Ascending aorta (tissue), 2 donors: ENCODE measurements at regions not wholly inside any gene's neighbourhood (a gene's known extent, or its start where the extent isn't known, plus 50 kb on each side); places are given as distances from the start of the nearest gene placed in this dataset.

ENCODE experiments used
- DNase-seq, 2 donors: peaks; one replicate each; pipeline ENCODE4 v3.0.0-alpha.2; 2019; ENCODE audit warnings: low spot score in 2 of 2
- H3K27ac ChIP-seq, 2 donors: fragments of 200-600 bp; sonication (generic); one replicate each; pipeline ENCODE4 v1.5.1; 2016 to 2017; ENCODE audit warnings: mild to moderate bottlenecking in 1 of 2
- H3K27me3 ChIP-seq: fragments of 200-600 bp; sonication (generic); one replicate; pipeline ENCODE4 v1.5.1; 2017
- H3K36me3 ChIP-seq, 2 donors: fragments of 200-600 bp; sonication (generic); one replicate each; pipeline ENCODE4 v1.5.1; 2016
- H3K4me1 ChIP-seq, 2 donors: fragments of 200-600 bp; sonication (generic); one replicate each; pipeline ENCODE4 v1.5.1; 2016 to 2017; ENCODE audit warnings: mild to moderate bottlenecking in 1 of 2
- H3K4me3 ChIP-seq, 2 donors: fragments of 200-600 bp; sonication (generic); one replicate each; pipeline ENCODE4 v1.5.1; 2016 to 2017; ENCODE audit warnings: mild to moderate bottlenecking in 1 of 2
- H3K9me3 ChIP-seq, 2 donors: fragments of 200-600 bp; sonication (generic); one replicate each; pipeline ENCODE4 v1.5.1; 2016
- intact Hi-C: fragments of 100-400 bp; cut with DNase I; formaldehyde crosslinking; loops from one replicate; pipeline ENCODE4 v1.15.1; 2023
- TF ChIP-seq, protein P1 (sequence below), 3 experiments: fragments of 200-600 bp in 2 of 3; fragments of 450-650 bp in 1 of 3; sonication (generic) in 2 of 3; IDR thresholded peaks; one replicate each; pipeline ENCODE4 v1.5.1; 2016 to 2019; ENCODE audit warnings: antibody characterized with exemption in 3 of 3, mild to moderate bottlenecking in 1 of 3, moderate library complexity in 1 of 3

DNA sequence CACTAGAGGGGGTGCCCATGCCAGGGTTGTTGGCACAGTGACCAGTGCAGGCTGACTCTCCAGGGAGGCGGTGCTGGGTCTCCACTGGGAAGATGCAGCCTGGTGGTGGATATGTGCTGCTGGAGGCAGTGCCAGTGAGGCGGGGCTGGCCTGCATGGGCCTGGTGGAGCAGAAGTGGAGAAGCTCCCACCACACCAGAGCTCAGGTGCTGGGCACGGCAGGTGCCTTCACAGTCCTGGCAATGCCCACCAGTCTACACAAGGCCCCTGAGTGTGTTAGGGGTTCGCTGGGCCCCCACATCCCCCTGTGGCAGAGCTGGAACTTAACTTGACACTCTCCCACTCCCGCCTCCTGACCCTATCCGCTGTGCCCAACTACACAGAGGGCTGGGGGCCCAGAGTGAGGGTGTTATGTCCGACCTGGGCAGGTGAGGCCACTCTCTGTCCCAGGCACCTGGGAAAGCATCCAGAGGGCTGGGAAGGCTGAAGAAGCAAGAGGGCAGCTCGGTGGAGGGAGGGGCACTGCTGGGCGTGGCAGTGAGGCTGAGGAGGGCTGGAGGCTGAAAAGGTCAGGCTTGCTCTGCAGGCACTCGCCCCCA lies 102.4 kb upstream of the B3GAT1 start:
- Histone ChIP-seq H3K4me1 (no peaks in the 10 kb centered on the region), H3K9me3 (no peaks in the 10 kb centered on the region), H3K27me3 (no peaks in the 10 kb centered on the region), H3K27ac (no peak overlapping the region), H3K4me3 (no peak overlapping the region), H3K36me3 (no peaks in the 10 kb centered on the region)
- TF ChIP-seq, protein P1, sequence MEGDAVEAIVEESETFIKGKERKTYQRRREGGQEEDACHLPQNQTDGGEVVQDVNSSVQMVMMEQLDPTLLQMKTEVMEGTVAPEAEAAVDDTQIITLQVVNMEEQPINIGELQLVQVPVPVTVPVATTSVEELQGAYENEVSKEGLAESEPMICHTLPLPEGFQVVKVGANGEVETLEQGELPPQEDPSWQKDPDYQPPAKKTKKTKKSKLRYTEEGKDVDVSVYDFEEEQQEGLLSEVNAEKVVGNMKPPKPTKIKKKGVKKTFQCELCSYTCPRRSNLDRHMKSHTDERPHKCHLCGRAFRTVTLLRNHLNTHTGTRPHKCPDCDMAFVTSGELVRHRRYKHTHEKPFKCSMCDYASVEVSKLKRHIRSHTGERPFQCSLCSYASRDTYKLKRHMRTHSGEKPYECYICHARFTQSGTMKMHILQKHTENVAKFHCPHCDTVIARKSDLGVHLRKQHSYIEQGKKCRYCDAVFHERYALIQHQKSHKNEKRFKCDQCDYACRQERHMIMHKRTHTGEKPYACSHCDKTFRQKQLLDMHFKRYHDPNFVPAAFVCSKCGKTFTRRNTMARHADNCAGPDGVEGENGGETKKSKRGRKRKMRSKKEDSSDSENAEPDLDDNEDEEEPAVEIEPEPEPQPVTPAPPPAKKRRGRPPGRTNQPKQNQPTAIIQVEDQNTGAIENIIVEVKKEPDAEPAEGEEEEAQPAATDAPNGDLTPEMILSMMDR (IDR thresholded peaks at IDR 0.05): no peak
- DNase-seq: peak in 1 of 2 donors; percentile 48
- intact Hi-C loops: no loop called here

DNA sequence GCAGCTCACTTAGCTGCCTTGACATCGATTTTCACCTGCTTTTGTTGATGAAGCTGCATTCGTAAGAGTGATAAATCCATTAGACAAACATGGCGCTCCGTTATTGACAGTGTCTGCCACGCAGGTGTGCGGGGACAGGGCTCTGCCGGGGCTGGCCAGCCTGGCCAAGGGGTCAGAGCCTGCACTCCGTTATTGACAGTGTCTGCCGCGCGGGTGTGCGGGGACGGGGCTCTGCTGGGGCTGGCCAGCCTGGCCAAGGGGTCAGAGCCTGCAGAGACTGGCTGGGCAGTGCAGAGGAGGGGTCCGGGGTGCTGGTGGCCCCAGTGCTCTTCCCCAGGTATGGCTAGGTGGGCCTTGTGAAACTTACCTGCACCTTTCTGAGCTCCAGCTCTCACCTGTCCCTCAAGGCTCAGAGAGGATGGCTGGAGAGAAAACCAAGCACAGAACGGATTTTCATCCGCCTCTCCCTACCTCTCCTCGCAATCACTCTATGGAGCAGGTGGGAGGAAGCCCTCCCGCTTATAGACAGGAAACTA lies 101.6 kb upstream of the B3GAT1 start:
- DNase-seq: peak in 1 of 2 donors; percentile 34
- intact Hi-C loops: no loop called here

DNA sequence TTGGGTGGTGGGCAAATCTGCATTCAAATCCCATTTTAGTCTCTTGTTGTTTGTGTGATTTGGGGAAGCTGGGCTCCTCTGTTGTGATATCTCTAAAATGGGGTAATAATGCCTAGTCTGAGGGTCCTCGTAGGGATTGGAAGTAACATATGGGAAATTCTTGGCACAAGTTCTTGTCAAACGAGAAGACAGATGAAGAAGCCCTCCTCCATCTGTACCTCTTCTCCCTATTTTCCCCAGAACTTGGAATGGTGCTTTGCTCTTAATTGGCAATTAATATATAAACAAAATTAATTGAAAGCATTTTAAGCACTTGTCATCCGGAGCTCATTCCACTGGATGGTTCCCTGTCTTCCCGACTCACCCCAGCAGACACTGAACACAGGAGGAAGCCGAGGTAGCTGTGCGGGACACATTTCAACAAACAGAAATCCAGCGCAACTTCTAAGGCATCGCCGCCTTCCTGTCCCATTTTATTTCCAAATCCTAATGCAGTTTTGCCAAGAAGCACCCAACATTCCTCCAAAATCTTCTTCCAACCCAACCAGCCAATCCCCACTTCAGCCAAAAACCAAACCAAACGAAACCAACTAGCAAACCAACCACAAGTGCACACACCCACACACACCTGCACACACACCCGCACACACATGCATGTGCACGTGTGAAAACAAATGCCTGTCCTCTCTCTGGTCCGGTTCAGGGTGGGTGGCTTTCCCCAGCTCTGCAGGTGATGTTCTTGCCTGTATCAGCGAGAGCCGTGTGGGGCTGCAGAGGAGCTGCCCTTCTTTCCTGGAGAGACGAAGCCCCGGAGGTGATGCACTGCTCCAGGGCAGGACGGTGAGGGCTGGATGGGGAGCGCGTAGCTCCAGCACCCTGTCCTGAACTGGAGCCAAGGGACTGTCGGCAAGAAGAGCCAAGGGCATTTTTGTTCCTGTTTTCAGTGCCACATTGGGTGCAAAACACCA lies 100.8 kb upstream of the B3GAT1 start:
- Histone ChIP-seq H3K9me3 (no peaks in the 10 kb centered on the region), H3K4me3 (no peak overlapping the region), H3K27ac (no peak overlapping the region), H3K27me3 (no peaks in the 10 kb centered on the region), H3K36me3 (no peaks in the 10 kb centered on the region), H3K4me1 (no peaks in the 10 kb centered on the region)
- TF ChIP-seq, protein P1 (IDR thresholded peaks at IDR 0.05): no peak
- intact Hi-C loops: no loop called here
- peak in 1 of 2 donors; percentile 50 for DNase-seq

More for the DNA sequence above, 101.6 kb upstream of the B3GAT1 start:
- Histone ChIP-seq H3K36me3 (no peaks in the 10 kb centered on the region), H3K9me3 (no peaks in the 10 kb centered on the region), H3K27ac (no peak overlapping the region), H3K4me3 (no peak overlapping the region), H3K27me3 (no peaks in the 10 kb centered on the region), H3K4me1 (no peaks in the 10 kb centered on the region)
- TF ChIP-seq, protein P1 (IDR thresholded peaks at IDR 0.05): no peak

DNA sequence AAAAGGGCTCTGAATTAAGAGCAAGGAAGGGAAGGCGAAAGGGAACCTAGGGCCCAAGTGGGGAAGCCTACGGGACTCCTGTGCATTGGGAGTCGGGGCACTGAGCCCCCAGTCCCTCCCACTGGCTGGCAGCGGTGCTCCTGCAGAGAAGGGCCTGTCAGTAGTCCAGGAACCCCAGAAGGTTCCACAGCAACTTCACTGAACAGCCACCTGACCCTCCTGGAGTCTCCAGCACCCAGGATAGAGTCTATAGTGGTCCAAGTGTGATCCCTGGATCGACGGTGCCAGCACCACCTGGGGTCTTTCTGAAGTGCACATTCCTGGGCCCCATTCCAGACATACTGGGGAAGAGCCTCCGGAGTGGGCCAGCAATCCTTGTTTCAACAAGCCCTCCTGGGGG lies 100.0 kb upstream of the B3GAT1 start:
- Histone ChIP-seq H3K27ac (no peak overlapping the region), H3K4me3 (no peak overlapping the region), H3K9me3 (no peaks in the 10 kb centered on the region), H3K36me3 (no peaks in the 10 kb centered on the region), H3K27me3 (no peaks in the 10 kb centered on the region), H3K4me1 (no peaks in the 10 kb centered on the region)
- TF ChIP-seq, protein P1 (IDR thresholded peaks at IDR 0.05): no peak
- intact Hi-C loops: no loop called here
- peak in 1 of 2 donors; percentile 30 for DNase-seq

DNA sequence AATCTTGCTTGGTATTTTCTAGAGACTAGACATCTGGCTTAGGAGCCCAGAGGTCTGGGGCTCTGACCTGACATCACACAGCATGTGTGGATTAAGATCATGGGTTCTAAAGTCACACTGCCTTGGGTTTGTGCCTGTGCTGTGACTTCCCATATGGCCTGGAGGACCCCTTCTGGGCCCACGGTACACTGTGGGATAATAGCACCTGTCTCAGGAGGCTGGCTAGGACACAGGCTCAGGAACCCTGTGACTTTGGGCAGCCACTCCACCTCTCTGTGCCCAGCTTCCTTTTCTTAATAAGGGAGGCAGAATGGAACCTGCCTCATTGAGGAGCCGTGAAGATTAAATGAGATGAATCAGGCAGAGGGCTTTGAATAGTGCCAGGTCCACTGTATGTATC lies 99.2 kb upstream of the B3GAT1 start:
- peak in 1 of 2 donors; percentile 8 for DNase-seq
- TF ChIP-seq, protein P1 (IDR thresholded peaks at IDR 0.05): no peak
- Histone ChIP-seq H3K27ac (no peak overlapping the region), H3K27me3 (no peaks in the 10 kb centered on the region), H3K4me1 (no peaks in the 10 kb centered on the region), H3K36me3 (no peaks in the 10 kb centered on the region), H3K4me3 (no peak overlapping the region), H3K9me3 (no peaks in the 10 kb centered on the region)
- intact Hi-C loops: no loop called here
